ENCODE measurements at regions not wholly inside any gene's neighbourhood (a gene's known extent, or its start where the extent isn't known, plus 50 kb on each side); places are given as distances from the start of the nearest gene placed in this dataset.

GRCh38 chr12:97173688-97174410 is 266.8 kb downstream of the NEDD1 start:
- no peak for DNase-seq (ENCODE audit: low read depth in 3 of 3, low spot score in 1 of 3)

GRCh38 chr12:97177481-97177880 is 270.4 kb downstream of the NEDD1 start:
- DNase-seq (ENCODE audit: low read depth in 3 of 3, low spot score in 1 of 3), result no peak

- no peak for DNase-seq (ENCODE audit: low read depth in 3 of 3, low spot score in 1 of 3)
Observed at GRCh38 chr12:97181571-97182265, 274.7 kb downstream of the NEDD1 start.

- DNase-seq (ENCODE audit: low read depth in 3 of 3, low spot score in 1 of 3), result no peak
Observed at GRCh38 chr12:97182769-97183168, 275.7 kb downstream of the NEDD1 start.

- DNase-seq (ENCODE audit: low read depth in 3 of 3, low spot score in 1 of 3), result no peak
Observed at GRCh38 chr12:97184127-97184773, 277.2 kb downstream of the NEDD1 start.

- DNase-seq (ENCODE audit: low read depth in 3 of 3, low spot score in 1 of 3), result no peak
Observed at GRCh38 chr12:97185567-97185966, 277.0 kb upstream of the RMST start.

GRCh38 chr12:97194546-97194945 is 268.1 kb upstream of the RMST start:
- no peak for DNase-seq (ENCODE audit: low read depth in 3 of 3, low spot score in 1 of 3)

GRCh38 chr12:97200181-97200580 is 262.4 kb upstream of the RMST start:
- no peak for DNase-seq (ENCODE audit: low read depth in 3 of 3, low spot score in 1 of 3)

GRCh38 chr12:97203408-97203807 is 259.2 kb upstream of the RMST start:
- no peak for DNase-seq (ENCODE audit: low read depth in 3 of 3, low spot score in 1 of 3)

- no peak for DNase-seq (ENCODE audit: low read depth in 3 of 3, low spot score in 1 of 3)
Observed at GRCh38 chr12:97209997-97210396, 252.6 kb upstream of the RMST start.

- no peak for DNase-seq (ENCODE audit: low read depth in 3 of 3, low spot score in 1 of 3)
Observed at GRCh38 chr12:97211416-97211930, 251.1 kb upstream of the RMST start.

GRCh38 chr12:97216848-97217247 is 245.8 kb upstream of the RMST start:
- DNase-seq (ENCODE audit: low read depth in 3 of 3, low spot score in 1 of 3), result no peak

GRCh38 chr12:97222391-97222790 is 240.2 kb upstream of the RMST start:
- no peak for DNase-seq (ENCODE audit: low read depth in 3 of 3, low spot score in 1 of 3)

GRCh38 chr12:97223419-97223818 is 239.2 kb upstream of the RMST start:
- no peak for DNase-seq (ENCODE audit: low read depth in 3 of 3, low spot score in 1 of 3)

- no peak for DNase-seq (ENCODE audit: low read depth in 3 of 3, low spot score in 1 of 3)
Observed at GRCh38 chr12:97229004-97229403, 233.6 kb upstream of the RMST start.

- DNase-seq (ENCODE audit: low read depth in 3 of 3, low spot score in 1 of 3), result no peak
Observed at GRCh38 chr12:97235102-97235501, 227.5 kb upstream of the RMST start.

- DNase-seq (ENCODE audit: low read depth in 3 of 3, low spot score in 1 of 3), result no peak
Observed at GRCh38 chr12:97246368-97246767, 216.2 kb upstream of the RMST start.

- DNase-seq (ENCODE audit: low read depth in 3 of 3, low spot score in 1 of 3), result no peak
Observed at GRCh38 chr12:97250483-97250882, 212.1 kb upstream of the RMST start.

- no peak for DNase-seq (ENCODE audit: low read depth in 3 of 3, low spot score in 1 of 3)
Observed at GRCh38 chr12:97257726-97258125, 204.9 kb upstream of the RMST start.

- no peak for DNase-seq (ENCODE audit: low read depth in 3 of 3, low spot score in 1 of 3)
Observed at GRCh38 chr12:97259098-97259497, 203.5 kb upstream of the RMST start.

- no peak for DNase-seq (ENCODE audit: low read depth in 3 of 3, low spot score in 1 of 3)
Observed at GRCh38 chr12:97260786-97261185, 201.8 kb upstream of the RMST start.

- DNase-seq (ENCODE audit: low read depth in 3 of 3, low spot score in 1 of 3), result no peak
Observed at GRCh38 chr12:97267166-97267565, 195.4 kb upstream of the RMST start.
